NB4 (cell line): ENCODE measurements at regions not wholly inside any gene's neighbourhood (a gene's known extent, or its start where the extent isn't known, plus 50 kb on each side); places are given as distances from the start of the nearest gene placed in this dataset.

Experiments used
- POLR2A ChIP-seq: IDR thresholded peaks from 2 replicates; pipeline ENCODE4 v1.6.1; 2011; ENCODE audit warnings: mild to moderate bottlenecking; ENCODE audit not compliant: insufficient read length; ENCODE audit errors: extremely low read depth
- TF ChIP-seq, protein P1 (sequence below): IDR thresholded peaks from one replicate; pipeline ENCODE4 v1.5.1; 2012; ENCODE audit warnings: low read depth, low read length

DNA sequence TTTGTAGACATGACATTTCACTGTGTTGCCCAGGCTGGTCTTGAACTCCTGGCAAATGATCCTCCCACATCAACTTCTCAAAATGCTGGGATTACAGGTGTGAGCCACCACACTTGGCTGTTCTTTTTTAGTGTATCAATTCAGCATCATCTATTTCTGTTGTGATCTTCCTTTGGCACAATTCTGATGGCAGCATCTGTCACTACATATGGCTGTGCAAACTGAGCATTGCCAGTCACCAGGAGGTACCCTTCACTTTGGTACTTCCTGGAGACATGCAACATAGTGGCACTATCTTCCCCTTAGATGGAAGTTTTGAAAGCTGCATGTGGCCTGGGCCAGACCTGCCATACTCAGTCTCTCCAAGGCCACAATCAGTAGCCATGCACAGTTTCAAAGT lies 467.1 kb upstream of the TMPO start:
- TF ChIP-seq POLR2A: no peak
- TF ChIP-seq, protein P1, sequence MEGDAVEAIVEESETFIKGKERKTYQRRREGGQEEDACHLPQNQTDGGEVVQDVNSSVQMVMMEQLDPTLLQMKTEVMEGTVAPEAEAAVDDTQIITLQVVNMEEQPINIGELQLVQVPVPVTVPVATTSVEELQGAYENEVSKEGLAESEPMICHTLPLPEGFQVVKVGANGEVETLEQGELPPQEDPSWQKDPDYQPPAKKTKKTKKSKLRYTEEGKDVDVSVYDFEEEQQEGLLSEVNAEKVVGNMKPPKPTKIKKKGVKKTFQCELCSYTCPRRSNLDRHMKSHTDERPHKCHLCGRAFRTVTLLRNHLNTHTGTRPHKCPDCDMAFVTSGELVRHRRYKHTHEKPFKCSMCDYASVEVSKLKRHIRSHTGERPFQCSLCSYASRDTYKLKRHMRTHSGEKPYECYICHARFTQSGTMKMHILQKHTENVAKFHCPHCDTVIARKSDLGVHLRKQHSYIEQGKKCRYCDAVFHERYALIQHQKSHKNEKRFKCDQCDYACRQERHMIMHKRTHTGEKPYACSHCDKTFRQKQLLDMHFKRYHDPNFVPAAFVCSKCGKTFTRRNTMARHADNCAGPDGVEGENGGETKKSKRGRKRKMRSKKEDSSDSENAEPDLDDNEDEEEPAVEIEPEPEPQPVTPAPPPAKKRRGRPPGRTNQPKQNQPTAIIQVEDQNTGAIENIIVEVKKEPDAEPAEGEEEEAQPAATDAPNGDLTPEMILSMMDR: no peak
